OCI-LY7 (cell line): ENCODE measurements at regions not wholly inside any gene's neighbourhood (a gene's known extent, or its start where the extent isn't known, plus 50 kb on each side); places are given as distances from the start of the nearest gene placed in this dataset.

Experiments used
- BruUV-seq: library from RNA; stranded (reverse); fragments of 400-500 nt; replicated peaks from 2 replicates; lab custom pipeline; 2021; lab: Mats Ljungman, UMichigan
- CTCF ChIA-PET: fragments of 300-600 bp; sonication (Branson Sonifier 250); formaldehyde crosslinking; loops from one replicate; lab custom pipeline; 2022; ENCODE audit warnings: antibody characterized with exemption; ENCODE audit not compliant: unreplicated experiment; lab: Charles Lee
- POLR2A ChIA-PET: fragments of 300-600 bp; sonication (Branson Sonifier 250); formaldehyde crosslinking; loops from one replicate; lab custom pipeline; 2022; ENCODE audit warnings: antibody characterized with exemption; lab: Charles Lee
- DNase-seq: peaks from one replicate; pipeline ENCODE4 v3.0.0-alpha.2; 2015; ENCODE audit warnings: low spot score
- H2AFZ ChIP-seq: fragments of 200-600 bp; sonication (generic), shearing (Covaris generic); 2 replicates; pipeline ENCODE4 v1.6.1; 2014; ENCODE audit warnings: mild to moderate bottlenecking, antibody characterized with exemption, low read length, moderate library complexity
- H3K27ac ChIP-seq: fragments of 200-600 bp; sonication (generic); 2 replicates; pipeline ENCODE4 v1.5.1; 2014; ENCODE audit warnings: mixed run types, low read depth, mild to moderate bottlenecking, moderate library complexity, low read length, inconsistent platforms; ENCODE audit not compliant: poor library complexity, severe bottlenecking
- H3K36me3 ChIP-seq: fragments of 200-600 bp; sonication (generic); 2 replicates; pipeline ENCODE4 v1.6.1; 2014; ENCODE audit warnings: mild to moderate bottlenecking, antibody characterized with exemption, low read length, moderate library complexity, mixed read lengths; ENCODE audit not compliant: insufficient read depth
- H3K4me1 ChIP-seq: fragments of 200-600 bp; sonication (generic); 2 replicates; pipeline ENCODE4 v1.5.1; 2014; ENCODE audit warnings: mild to moderate bottlenecking, low read length; ENCODE audit not compliant: insufficient read depth, poor library complexity, severe bottlenecking
- H3K4me2 ChIP-seq: fragments of 200-600 bp; sonication (generic); 2 replicates; pipeline ENCODE4 v1.6.1; 2014; ENCODE audit warnings: mild to moderate bottlenecking, low read length
- H3K4me3 ChIP-seq: fragments of 200-600 bp; sonication (generic); 2 replicates; pipeline ENCODE4 v1.5.1; 2014; ENCODE audit warnings: mild to moderate bottlenecking, low read depth, low read length; ENCODE audit not compliant: poor library complexity, severe bottlenecking
- H3K79me2 ChIP-seq: fragments of 200-600 bp; sonication (generic); 2 replicates; pipeline ENCODE4 v1.6.1; 2016; ENCODE audit warnings: low read depth, mild to moderate bottlenecking, low read length, moderate library complexity, mixed read lengths; ENCODE audit not compliant: insufficient read depth
- H3K9me2 ChIP-seq: fragments of 200-600 bp; sonication (generic); 2 replicates; pipeline ENCODE4 v1.6.1; 2016; ENCODE audit warnings: mild to moderate bottlenecking, low read length, mixed read lengths; ENCODE audit not compliant: insufficient read depth
- H3K9me3 ChIP-seq: fragments of 200-600 bp; sonication (generic); 2 replicates; pipeline ENCODE4 v1.6.1; 2014; ENCODE audit warnings: mild to moderate bottlenecking, mixed run types, low read length, mixed read lengths
- H4K20me1 ChIP-seq: fragments of 200-600 bp; sonication (generic); 2 replicates; pipeline ENCODE4 v1.6.1; 2014; ENCODE audit warnings: mild to moderate bottlenecking, antibody characterized with exemption, low read length, moderate library complexity, mixed read lengths; ENCODE audit not compliant: insufficient read depth
- EZH2phosphoT487 ChIP-seq: fragments of 200-600 bp; sonication (generic); IDR thresholded peaks from 2 replicates; pipeline ENCODE4 v1.6.1; 2018; ENCODE audit warnings: low read depth, borderline replicate concordance, mild to moderate bottlenecking, mixed run types, antibody characterized with exemption, low read length, moderate library complexity, mixed read lengths
- intact Hi-C: fragments of 100-400 bp; cut with micrococcal nuclease; formaldehyde crosslinking; loops from one replicate; pipeline ENCODE4 v1.10.0; 2022; ENCODE audit not compliant: unreplicated experiment
- TF ChIP-seq, protein P1 (sequence below): fragments of 200-600 bp; sonication (generic); conservative IDR thresholded peaks from 2 replicates; pipeline ENCODE4 v1.5.1; 2014; ENCODE audit warnings: mild to moderate bottlenecking, antibody characterized with exemption, low read length, moderate library complexity, mixed read lengths

DNA sequence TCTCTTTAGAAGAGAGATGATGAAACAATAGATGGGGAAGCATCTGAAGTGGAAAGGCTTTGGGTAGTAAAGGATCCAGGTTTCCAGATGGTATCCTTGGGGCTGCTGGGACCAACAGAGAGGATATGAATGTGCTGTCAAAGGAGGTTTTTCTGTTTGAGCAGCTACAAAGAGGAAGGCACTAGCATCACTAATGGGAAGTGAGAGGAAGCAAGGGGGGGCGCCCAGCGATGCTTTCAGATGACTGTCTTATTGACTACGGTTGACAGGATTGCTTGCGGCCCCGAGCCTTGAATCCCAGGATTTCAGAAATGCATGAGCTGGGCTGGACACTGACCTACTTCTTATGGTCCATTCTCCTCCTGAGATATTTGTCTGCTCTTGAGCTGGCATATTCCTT lies 103.8 kb upstream of the GALNT15 start:
- Histone ChIP-seq H3K36me3 (no peaks in the 10 kb centered on the region), H4K20me1 (no peaks in the 10 kb centered on the region), H3K9me2 (no peaks in the 10 kb centered on the region), H2AFZ (no peak overlapping the region), H3K79me2 (no peaks in the 10 kb centered on the region), H3K4me2 (no peak overlapping the region), H3K27ac (no peak overlapping the region), H3K4me3 (no peak overlapping the region), H3K9me3 (no peaks in the 10 kb centered on the region), H3K4me1 (no peaks in the 10 kb centered on the region)
- CTCF ChIA-PET: no interaction called here
- POLR2A ChIA-PET: interaction anchor here (0.6 kb wide), 1 partner anchor 1051 kb away, joined by 3 read pairs; no protein-coding TSS in a partner anchor
- TF ChIP-seq, protein P1, sequence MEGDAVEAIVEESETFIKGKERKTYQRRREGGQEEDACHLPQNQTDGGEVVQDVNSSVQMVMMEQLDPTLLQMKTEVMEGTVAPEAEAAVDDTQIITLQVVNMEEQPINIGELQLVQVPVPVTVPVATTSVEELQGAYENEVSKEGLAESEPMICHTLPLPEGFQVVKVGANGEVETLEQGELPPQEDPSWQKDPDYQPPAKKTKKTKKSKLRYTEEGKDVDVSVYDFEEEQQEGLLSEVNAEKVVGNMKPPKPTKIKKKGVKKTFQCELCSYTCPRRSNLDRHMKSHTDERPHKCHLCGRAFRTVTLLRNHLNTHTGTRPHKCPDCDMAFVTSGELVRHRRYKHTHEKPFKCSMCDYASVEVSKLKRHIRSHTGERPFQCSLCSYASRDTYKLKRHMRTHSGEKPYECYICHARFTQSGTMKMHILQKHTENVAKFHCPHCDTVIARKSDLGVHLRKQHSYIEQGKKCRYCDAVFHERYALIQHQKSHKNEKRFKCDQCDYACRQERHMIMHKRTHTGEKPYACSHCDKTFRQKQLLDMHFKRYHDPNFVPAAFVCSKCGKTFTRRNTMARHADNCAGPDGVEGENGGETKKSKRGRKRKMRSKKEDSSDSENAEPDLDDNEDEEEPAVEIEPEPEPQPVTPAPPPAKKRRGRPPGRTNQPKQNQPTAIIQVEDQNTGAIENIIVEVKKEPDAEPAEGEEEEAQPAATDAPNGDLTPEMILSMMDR: no peak
- TF ChIP-seq EZH2phosphoT487: no peak
- no TSS peak for BruUV-seq
- intact Hi-C loops: no loop called here
- DNase-seq: no peak

DNA sequence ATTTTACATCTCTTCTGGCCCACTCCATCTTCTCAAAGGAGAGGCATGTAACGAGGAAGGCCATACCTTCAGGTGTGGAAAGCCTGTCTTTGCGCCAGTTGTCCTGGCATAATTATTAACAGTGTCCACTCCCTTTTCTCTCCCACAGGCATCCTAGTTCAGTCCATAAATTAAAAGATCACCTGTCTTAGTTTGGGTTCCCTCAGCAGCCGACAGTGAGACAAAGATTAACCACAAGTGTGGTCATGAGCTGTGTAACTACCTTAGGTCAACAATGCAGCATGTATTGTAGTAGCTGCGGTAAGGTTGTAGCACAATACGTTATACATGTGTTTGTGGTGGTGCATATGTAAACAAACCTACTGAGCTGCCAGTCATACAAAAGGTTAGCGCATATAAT lies 103.3 kb upstream of the GALNT15 start:
- Histone ChIP-seq H3K9me2 (no peaks in the 10 kb centered on the region), H3K4me1 (no peaks in the 10 kb centered on the region), H3K4me3 (no peak overlapping the region), H3K79me2 (no peaks in the 10 kb centered on the region), H2AFZ (no peak overlapping the region), H3K4me2 (no peak overlapping the region), H4K20me1 (no peaks in the 10 kb centered on the region), H3K9me3 (no peaks in the 10 kb centered on the region), H3K27ac (no peak overlapping the region), H3K36me3 (no peaks in the 10 kb centered on the region)
- TF ChIP-seq, protein P1: no peak
- no peak for TF ChIP-seq EZH2phosphoT487
- intact Hi-C loops: no loop called here
- DNase-seq: no peak
- POLR2A ChIA-PET: interaction anchor here (0.6 to 0.7 kb wide), 2 partner anchors 499 to 1052 kb away, joined by 3 read pairs; no protein-coding TSS in a partner anchor
- CTCF ChIA-PET: no interaction called here
- no TSS peak for BruUV-seq

DNA sequence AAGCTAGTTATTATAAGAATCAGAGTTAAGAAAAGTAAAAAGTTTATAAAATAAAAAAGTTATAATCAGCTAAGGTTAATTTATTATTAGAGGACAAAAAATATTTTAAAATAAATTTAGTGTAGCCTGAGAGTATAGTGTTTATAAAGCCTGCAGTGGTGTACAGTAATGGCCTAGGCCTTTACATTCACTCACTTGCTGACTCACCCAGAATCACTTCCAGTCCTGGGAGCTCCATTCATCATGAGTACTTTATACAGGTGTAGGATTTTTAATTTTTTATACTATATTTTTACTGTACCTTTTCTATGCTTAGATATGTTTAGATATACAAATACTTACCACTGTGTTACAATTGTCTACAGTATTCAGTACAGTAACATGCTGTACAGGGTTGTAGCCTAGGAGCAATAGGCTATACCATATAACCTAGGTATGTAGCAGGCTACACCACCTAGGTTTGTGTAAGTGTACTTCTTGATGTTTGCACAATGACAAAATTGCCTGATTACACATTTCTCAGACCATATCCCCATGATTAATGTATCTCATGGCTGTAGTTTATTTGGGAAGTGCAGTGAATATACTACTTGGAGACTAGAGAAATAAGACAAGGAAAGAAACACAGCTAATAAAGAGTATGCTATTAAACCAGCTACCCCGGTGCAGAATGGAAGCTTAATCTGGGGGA lies 101.9 kb upstream of the GALNT15 start:
- ChIA-PET POLR2A (interaction anchor here (0.6 kb wide), 2 partner anchors 1078 to 1669 kb away, joined by 4 to 5 read pairs; no protein-coding TSS in a partner anchor), CTCF (no interaction called here)
- no peak overlapping the region for H3K4me2 ChIP-seq
- intact Hi-C loops: no loop called here
- H2AFZ ChIP-seq: no peak overlapping the region
- H3K79me2 ChIP-seq: no peaks in the 10 kb centered on the region
- DNase-seq: no peak
- H4K20me1 ChIP-seq: no peaks in the 10 kb centered on the region
- no peaks in the 10 kb centered on the region for H3K4me1 ChIP-seq
- H3K27ac ChIP-seq: no peak overlapping the region
- no peaks in the 10 kb centered on the region for H3K9me2 ChIP-seq
- H3K4me3 ChIP-seq: no peak overlapping the region
- TF ChIP-seq, protein P1: no peak
- TF ChIP-seq EZH2phosphoT487: no peak
- H3K9me3 ChIP-seq: peaks cover 7% of the 10 kb centered on the region; the same call in 1 of the 2 replicates
- no peaks in the 10 kb centered on the region for H3K36me3 ChIP-seq
- no TSS peak for BruUV-seq
